NOMO-1 treated with dmso at 0.1 percent for 144 hours (cell line): ENCODE measurements at regions not wholly inside any gene's neighbourhood (a gene's known extent, or its start where the extent isn't known, plus 50 kb on each side); places are given as distances from the start of the nearest gene placed in this dataset.

ENCODE experiments used
- DNase-seq: peaks from one replicate; lab custom pipeline; 2025; ENCODE audit not compliant: unreplicated experiment; lab: John Stamatoyannopoulos, UW

GRCh38 chr4:136457577-136457976 lies 1074.7 kb downstream of the PCDH18 start:
- DNase-seq = no peak

GRCh38 chr4:136457004-136457403 lies 1075.3 kb downstream of the PCDH18 start:
- no peak for DNase-seq

- DNase-seq = no peak
Observed at GRCh38 chr4:136443006-136443405, 1089.3 kb downstream of the PCDH18 start.

- DNase-seq = no peak
Observed at GRCh38 chr4:136442447-136442846, 1089.8 kb downstream of the PCDH18 start.

- no peak for DNase-seq
Observed at GRCh38 chr4:136441629-136442282, 1090.5 kb downstream of the PCDH18 start.

- no peak for DNase-seq
Observed at GRCh38 chr4:136438645-136439044, 1093.6 kb downstream of the PCDH18 start.

- no peak for DNase-seq
Observed at GRCh38 chr4:136424052-136424451, 1108.2 kb downstream of the PCDH18 start.

- no peak for DNase-seq
Observed at GRCh38 chr4:136414981-136415380, 1117.3 kb downstream of the PCDH18 start.

GRCh38 chr4:136412708-136413107 lies 1119.6 kb downstream of the PCDH18 start:
- no peak for DNase-seq

- DNase-seq = no peak
Observed at GRCh38 chr4:136400829-136401228, 1131.5 kb downstream of the PCDH18 start.

GRCh38 chr4:136395212-136395722 lies 1137.0 kb downstream of the PCDH18 start:
- DNase-seq = no peak

- no peak for DNase-seq
Observed at GRCh38 chr4:136392576-136392975, 1139.7 kb downstream of the PCDH18 start.

GRCh38 chr4:136390824-136391223 lies 1141.5 kb downstream of the PCDH18 start:
- DNase-seq = no peak

GRCh38 chr4:136383082-136383481 lies 1149.2 kb downstream of the PCDH18 start:
- DNase-seq = no peak

GRCh38 chr4:136371231-136371630 lies 1161.1 kb downstream of the PCDH18 start:
- no peak for DNase-seq

- DNase-seq = no peak
Observed at GRCh38 chr4:136369073-136369472, 1163.2 kb downstream of the PCDH18 start.

- DNase-seq = no peak
Observed at GRCh38 chr4:136357556-136357955, 1174.7 kb downstream of the PCDH18 start.

- no peak for DNase-seq
Observed at GRCh38 chr4:136355970-136356369, 1176.3 kb downstream of the PCDH18 start.

GRCh38 chr4:136343340-136343739 lies 1189.0 kb downstream of the PCDH18 start:
- no peak for DNase-seq

- no peak for DNase-seq
Observed at GRCh38 chr4:136342666-136343065, 1189.6 kb downstream of the PCDH18 start.

GRCh38 chr4:136337216-136337615 lies 1195.1 kb downstream of the PCDH18 start:
- no peak for DNase-seq

- no peak for DNase-seq
Observed at GRCh38 chr4:136336479-136336878, 1195.8 kb downstream of the PCDH18 start.

- DNase-seq = no peak
Observed at GRCh38 chr4:136329042-136329662, 1203.1 kb downstream of the PCDH18 start.
